AG09319 (cell line): ENCODE measurements at regions not wholly inside any gene's neighbourhood (a gene's known extent, or its start where the extent isn't known, plus 50 kb on each side); places are given as distances from the start of the nearest gene placed in this dataset.

ENCODE experiments used
- DNase-seq: peaks from one replicate; pipeline ENCODE4 v3.0.0-alpha.2; 2010; ENCODE audit warnings: low read depth; ENCODE audit errors: extremely low read depth
- CTCF ChIP-seq: IDR thresholded peaks from 2 replicates; pipeline ENCODE4 v1.5.1; 2011; ENCODE audit warnings: low read depth, mild to moderate bottlenecking, inconsistent platforms, low read length, moderate library complexity

- DNase-seq = no peak
- no peak for TF ChIP-seq CTCF
These were observed 59.9 kb upstream of the MYCN start for GRCh38 chr2:15880226-15881119.

- DNase-seq = no peak
- no peak for TF ChIP-seq CTCF
These were observed 59.3 kb upstream of the MYCN start for GRCh38 chr2:15881120-15881433.

GRCh38 chr2:15881676-15882075 lies 58.7 kb upstream of the MYCN start:
- TF ChIP-seq CTCF = no peak
- DNase-seq = no peak

- TF ChIP-seq CTCF = no peak
- no peak for DNase-seq
These were observed 57.4 kb upstream of the MYCN start for GRCh38 chr2:15882761-15883497.

- no peak for DNase-seq
- no peak for TF ChIP-seq CTCF
These were observed 56.7 kb upstream of the MYCN start for GRCh38 chr2:15883684-15884083.

GRCh38 chr2:15884790-15885189 lies 55.6 kb upstream of the MYCN start:
- TF ChIP-seq CTCF = no peak

GRCh38 chr2:15886231-15886630 lies 54.1 kb upstream of the MYCN start:
- no peak for TF ChIP-seq CTCF
- DNase-seq = no peak

More at GRCh38 chr2:15884790-15885189, 55.6 kb upstream of the MYCN start:
- DNase-seq = no peak
